HG02759 (cell line): ENCODE measurements at regions not wholly inside any gene's neighbourhood (a gene's known extent, or its start where the extent isn't known, plus 50 kb on each side); places are given as distances from the start of the nearest gene placed in this dataset.
"Not testable (repeated sequence)": the region's sequence is repeated elsewhere in the genome, so short reads cannot be mapped to it uniquely, and the experiment has no call there.

Experiments used
- ATAC-seq: cut with Tn5 transposase; IDR thresholded peaks from one replicate; pipeline ENCODE4 v1.9.1; 2021; ENCODE audit warnings: mild to moderate bottlenecking, moderate library complexity; ENCODE audit not compliant: unreplicated experiment

DNA sequence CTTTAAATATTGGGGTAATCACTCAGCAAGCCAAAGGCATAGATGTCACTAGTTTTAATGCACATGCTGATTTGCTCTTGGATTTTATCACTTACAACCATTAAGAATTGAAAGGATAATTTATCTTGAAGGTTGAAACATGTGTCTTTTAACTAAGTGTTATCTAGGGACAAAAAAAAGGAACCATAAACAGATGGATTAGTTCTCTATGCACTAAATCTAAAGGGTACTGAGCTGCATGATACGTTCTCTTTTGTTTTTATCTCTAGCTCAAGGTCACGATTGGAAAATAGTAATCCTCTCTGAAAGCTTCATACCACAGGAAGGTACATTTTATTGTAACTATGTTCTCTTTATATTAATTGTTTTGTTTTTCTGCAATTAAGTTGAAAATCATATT is 1426.6 kb downstream of the GRIK2 start:
- no peak for ATAC-seq

DNA sequence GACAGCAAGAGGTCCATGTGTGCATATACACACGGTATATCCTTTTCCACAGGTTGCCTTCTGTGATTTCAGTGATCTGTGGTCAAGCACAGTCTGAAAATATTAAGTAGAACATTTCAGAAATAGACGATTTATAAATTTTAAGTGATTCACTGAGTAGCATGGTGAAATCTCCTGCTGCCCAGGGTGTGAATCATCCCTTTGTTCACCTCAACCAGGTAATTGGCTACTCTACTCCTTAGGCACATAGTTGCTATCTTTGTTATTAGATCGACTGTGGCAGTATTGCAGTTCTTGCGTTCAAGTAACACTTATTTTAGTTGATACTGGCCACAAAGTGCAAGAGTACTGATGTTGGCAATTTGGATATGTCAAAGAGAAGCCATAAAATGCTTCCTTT is 1421.7 kb downstream of the GRIK2 start:
- ATAC-seq: no peak

DNA sequence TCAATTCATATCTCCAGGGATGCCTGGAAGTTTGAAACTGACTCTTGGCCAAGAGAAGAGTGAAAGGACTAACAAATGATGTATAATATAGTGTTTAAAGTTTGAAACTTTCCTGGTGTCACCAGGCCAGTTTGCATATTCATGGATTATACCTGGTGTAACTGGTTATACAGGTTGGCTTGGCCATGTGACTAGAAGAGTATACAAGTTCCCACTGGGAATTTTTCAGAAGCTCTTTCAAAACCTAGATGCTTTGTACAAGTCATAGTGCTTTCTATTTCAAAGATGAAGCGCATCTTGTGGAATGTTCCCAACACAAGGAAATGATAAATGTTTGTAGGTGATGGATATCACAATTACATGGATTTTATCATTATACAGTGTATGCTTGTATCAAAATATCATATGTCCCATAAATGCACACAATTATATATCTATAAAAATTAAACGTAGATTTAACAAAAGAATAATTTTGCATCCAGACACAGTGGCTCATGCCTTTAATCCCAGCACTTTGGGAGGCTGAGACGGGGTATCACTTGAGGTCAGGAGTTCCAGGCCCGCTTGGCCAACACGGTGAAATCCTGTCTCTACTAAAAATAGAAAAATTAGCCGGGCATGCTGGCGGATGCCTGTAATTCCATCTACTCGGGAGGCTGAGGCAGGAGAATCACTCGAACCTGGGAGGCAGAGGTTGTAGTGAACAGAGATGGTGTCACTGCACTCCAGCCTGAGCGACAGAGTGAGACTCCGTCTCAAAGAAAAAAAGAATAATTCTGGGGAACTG is 1420.2 kb downstream of the GRIK2 start:
- ATAC-seq: no peak

DNA sequence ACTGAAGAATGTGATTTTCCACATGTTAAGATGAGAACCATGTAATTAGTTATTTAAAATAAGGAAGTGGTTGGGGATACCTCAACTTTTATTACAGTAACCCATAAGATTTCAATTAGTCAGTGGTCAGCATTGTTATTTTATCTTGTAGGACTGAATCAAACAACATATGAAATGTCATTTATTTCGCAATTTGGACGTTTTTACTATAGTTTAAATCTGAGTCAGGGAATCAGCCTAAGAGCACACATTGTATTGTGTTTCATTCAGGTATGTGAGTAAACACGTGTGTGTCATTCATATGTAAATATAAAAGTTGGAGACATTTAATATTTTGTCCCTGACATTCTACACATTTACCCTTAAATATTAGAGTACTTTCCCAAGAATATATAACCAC is 1418.7 kb downstream of the GRIK2 start:
- no peak for ATAC-seq

GRCh38 chr6:102808944-102809505 is 1415.5 kb downstream of the GRIK2 start:
- not testable (repeated sequence) for ATAC-seq

DNA sequence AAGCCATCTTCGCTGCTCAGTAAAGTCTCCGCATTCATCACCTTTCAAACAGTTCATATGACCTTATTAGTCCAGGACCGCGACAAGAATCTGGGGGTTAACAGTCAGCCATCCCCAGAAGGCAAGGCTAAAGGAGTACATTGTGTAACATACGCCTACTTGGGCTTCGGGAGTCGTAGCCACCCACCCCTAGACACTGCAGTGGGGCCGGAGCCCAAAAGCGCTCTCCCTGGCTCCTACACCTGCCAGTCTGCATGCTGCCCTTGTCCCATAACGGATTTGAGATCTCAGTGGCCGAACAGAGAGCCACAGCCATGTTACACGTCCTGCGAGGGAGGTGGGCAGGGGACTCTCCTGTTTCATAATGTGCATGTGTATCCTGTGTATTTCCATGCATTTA is 1405.5 kb downstream of the GRIK2 start:
- ATAC-seq: no peak

- ATAC-seq: no peak
Observed at GRCh38 chr6:102798636-102799035, 1405.1 kb downstream of the GRIK2 start.

DNA sequence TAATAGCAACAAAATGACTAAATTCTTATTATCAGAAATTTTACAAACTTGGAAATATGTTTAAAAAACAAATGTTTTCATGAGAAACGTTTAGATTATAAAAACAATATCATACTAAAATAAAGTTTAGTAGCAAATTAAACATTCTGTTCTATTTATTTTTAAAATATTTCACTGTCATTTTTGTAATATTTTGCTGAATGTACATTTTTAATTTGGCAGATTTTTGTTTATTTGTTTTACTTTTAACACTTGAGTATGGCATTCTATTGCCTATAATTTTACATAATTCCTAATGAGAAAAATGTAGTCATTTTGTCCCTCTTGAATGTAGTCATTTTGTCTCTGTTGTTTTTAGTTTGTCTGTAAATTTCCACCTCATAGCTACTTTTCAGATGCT is 1400.2 kb downstream of the GRIK2 start:
- ATAC-seq: no peak

DNA sequence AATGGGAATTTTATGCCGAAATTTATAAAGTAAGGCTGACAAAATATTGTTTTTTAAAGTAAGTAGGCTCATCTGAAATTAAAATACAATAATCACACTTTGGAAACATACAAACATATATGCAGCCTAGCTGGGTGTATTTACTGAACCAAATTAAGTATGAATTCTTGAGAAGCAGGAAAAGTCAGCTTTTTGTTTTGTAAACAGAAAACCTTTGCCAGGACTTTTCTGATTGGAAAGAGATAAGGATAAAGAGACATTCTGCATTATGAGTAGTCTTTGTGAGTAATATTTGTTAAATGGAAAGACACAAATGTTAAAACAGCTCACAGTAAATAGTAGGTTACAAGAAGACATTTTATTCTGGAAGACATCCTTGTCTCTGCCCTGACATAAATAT is 1380.8 kb downstream of the GRIK2 start:
- no peak for ATAC-seq

DNA sequence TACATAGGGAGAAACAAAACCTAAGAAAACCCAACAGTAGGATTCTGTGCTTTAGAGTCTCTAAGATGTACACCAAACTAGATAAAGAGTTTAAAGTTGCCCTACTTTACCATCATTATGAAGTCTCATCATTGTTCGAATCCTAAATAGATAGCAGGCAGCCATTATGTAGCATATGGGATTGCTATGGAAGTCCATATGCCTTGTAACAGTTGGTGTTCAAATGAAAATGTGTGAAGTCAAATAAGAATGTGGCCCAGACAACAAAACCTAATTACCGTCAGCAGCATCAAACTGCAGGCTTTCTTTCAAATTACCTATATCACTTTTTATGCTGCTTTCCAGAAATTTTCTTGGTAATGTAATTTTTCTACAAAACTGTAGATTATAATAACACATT is 1380.1 kb downstream of the GRIK2 start:
- no peak for ATAC-seq

DNA sequence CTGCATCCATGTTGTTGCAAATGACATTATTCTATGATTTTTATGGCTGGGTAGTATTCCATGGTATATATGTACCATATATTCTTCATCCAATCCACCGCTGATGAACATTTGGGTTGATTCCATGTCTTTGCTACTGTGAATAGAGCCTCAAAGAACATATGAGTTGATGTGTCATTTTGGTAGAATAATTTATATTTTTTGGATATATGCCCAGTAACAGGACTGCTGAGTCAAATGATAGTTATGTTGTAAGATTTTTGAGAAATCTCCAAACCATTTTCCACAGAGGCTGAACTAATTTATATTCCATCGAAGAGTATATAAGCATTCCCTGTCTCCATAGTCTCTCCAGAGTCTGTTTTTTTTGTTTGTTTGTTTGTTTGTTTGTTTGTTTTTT is 1373.5 kb downstream of the GRIK2 start:
- ATAC-seq: no peak

DNA sequence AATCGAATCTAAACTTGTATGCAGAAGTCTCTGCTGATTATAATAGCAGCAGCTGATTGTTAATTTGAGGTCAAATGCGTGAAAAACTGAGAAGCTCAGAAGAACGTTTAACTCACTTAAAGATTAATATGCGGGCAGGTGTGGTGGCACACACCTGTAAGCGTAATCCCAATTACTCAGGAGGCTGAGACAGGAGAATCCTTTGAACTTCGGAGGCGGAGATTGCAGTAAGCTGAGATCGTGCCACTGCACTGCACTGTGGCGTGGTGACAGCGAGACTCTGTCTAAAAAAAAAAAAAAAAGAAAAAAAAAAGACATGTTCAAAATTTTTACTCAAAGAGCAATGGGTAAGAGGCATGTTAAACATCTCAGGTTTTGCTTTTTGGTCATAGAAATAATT is 1370.8 kb downstream of the GRIK2 start:
- ATAC-seq: no peak

- ATAC-seq: no peak
Observed at GRCh38 chr6:102763891-102764290, 1370.4 kb downstream of the GRIK2 start.

DNA sequence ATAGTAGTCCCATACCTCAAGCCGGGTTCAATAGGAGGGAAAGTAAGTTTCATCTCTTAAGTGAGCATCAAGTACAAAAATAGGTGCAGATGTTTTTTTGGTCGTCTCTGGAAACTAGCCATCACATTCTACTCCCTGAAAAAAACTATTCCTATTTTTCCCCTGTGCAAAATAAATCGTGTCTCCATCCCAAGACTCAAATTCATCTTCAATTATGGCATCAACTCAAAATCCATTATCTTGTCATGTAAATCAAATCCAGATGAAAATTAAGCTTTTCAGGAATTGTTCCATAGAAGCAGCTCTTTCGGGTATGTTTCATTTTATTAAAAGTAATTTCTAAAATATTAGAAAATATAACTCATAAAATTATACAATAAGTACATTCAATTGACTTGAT is 1368.4 kb downstream of the GRIK2 start:
- no peak for ATAC-seq

GRCh38 chr6:102759415-102759814 is 1365.9 kb downstream of the GRIK2 start:
- no peak for ATAC-seq

- ATAC-seq: not testable (repeated sequence)
Observed at GRCh38 chr6:102758536-102758935, 1365.0 kb downstream of the GRIK2 start.

GRCh38 chr6:102749210-102749971 is 1355.9 kb downstream of the GRIK2 start:
- ATAC-seq: no peak

GRCh38 chr6:102746941-102747340 is 1353.4 kb downstream of the GRIK2 start:
- no peak for ATAC-seq

- ATAC-seq: no peak
Observed at GRCh38 chr6:102742754-102743356, 1349.3 kb downstream of the GRIK2 start.

DNA sequence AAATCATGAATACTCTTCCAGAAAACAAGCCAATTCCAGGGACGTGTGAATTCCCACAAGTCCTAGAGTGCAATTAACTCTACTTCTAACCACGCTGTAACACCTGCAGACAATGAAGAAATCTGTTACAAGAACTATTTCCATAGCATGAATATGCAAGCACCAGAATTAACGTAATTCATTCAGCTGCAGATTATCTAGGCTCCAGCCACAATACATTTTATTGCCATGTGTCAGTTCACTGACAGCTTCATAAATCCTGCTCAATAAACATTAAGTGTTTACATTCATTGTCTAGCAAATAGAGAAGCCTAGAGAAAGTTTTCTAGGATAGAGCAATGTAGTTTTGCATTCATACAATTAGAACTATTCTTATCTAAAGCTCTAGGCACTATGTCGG is 1348.5 kb downstream of the GRIK2 start:
- ATAC-seq: no peak

GRCh38 chr6:102736941-102737368 is 1343.4 kb downstream of the GRIK2 start:
- no peak for ATAC-seq

DNA sequence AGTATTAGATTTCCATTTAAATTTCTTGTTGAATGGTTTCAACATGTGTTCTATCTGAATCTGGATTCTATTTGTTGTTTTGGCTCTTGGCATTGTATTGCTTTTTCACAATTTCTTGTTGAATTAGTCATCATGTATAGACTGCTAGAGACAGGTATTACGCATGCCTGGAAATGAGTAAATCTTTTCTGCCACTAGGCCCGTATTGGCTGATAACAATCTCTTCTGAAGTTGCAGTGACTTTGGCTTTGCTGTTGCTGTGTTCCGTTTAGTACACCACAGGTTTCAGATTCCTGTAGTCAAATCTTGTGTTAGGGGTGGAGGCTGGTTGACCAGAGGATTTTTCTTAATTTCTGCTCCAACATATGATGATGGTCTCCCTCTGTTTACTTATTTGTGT is 1339.4 kb downstream of the GRIK2 start:
- no peak for ATAC-seq
